ENCODE measurements at regions not wholly inside any gene's neighbourhood (a gene's known extent, or its start where the extent isn't known, plus 50 kb on each side); places are given as distances from the start of the nearest gene placed in this dataset.

GRCh38 chr4:155268821-155269220 is 60.4 kb downstream of the NPY2R start:
- DNase-seq: no peak
- TF ChIP-seq CTCF (IDR thresholded peaks at IDR 0.05; ENCODE audit: unreplicated experiment): no peak
- no peak overlapping the region for H3K27ac Mint-ChIP-seq (ENCODE audit: unreplicated experiment)
- CTCF ChIA-PET: interaction anchor here (0.5 kb wide), 1 partner anchor 12 kb away, joined by 3 read pairs; no protein-coding TSS in a partner anchor
- intact Hi-C loops (cut with micrococcal nuclease; ENCODE audit: unreplicated experiment): no loop called here
- H3K4me1 Mint-ChIP-seq (ENCODE audit: low read depth, unreplicated experiment): no peaks in the 10 kb centered on the region
- no peak overlapping the region for H3K4me3 Mint-ChIP-seq (ENCODE audit: low read depth, unreplicated experiment)
- H3K9me3 Mint-ChIP-seq (ENCODE audit: low read depth, unreplicated experiment): no peaks in the 10 kb centered on the region
- BruUV-seq (replicated peaks): no TSS peak
- no peaks in the 10 kb centered on the region for H3K27me3 Mint-ChIP-seq (ENCODE audit: unreplicated experiment)
- no peaks in the 10 kb centered on the region for H3K36me3 Mint-ChIP-seq (ENCODE audit: insufficient read depth, unreplicated experiment)

GRCh38 chr4:155270671-155271070 is 62.2 kb downstream of the NPY2R start:
- Mint-ChIP-seq H3K27me3 (ENCODE audit: unreplicated experiment) (no peaks in the 10 kb centered on the region), H3K27ac (ENCODE audit: unreplicated experiment) (no peak overlapping the region), H3K4me3 (ENCODE audit: low read depth, unreplicated experiment) (no peak overlapping the region), H3K36me3 (ENCODE audit: insufficient read depth, unreplicated experiment) (no peaks in the 10 kb centered on the region), H3K9me3 (ENCODE audit: low read depth, unreplicated experiment) (no peaks in the 10 kb centered on the region), H3K4me1 (ENCODE audit: low read depth, unreplicated experiment) (no peaks in the 10 kb centered on the region)
- DNase-seq: no peak
- CTCF ChIA-PET: no interaction called here
- intact Hi-C loops (cut with micrococcal nuclease; ENCODE audit: unreplicated experiment): no loop called here
- no TSS peak for BruUV-seq (replicated peaks)
- TF ChIP-seq CTCF (IDR thresholded peaks at IDR 0.05; ENCODE audit: unreplicated experiment): no peak

- Mint-ChIP-seq H3K27ac (ENCODE audit: unreplicated experiment) (no peak overlapping the region), H3K27me3 (ENCODE audit: unreplicated experiment) (no peaks in the 10 kb centered on the region), H3K9me3 (ENCODE audit: low read depth, unreplicated experiment) (no peaks in the 10 kb centered on the region), H3K4me3 (ENCODE audit: low read depth, unreplicated experiment) (no peak overlapping the region), H3K4me1 (ENCODE audit: low read depth, unreplicated experiment) (no peaks in the 10 kb centered on the region), H3K36me3 (ENCODE audit: insufficient read depth, unreplicated experiment) (no peaks in the 10 kb centered on the region)
- CTCF ChIA-PET: no interaction called here
- no peak for DNase-seq
- intact Hi-C loops (cut with micrococcal nuclease; ENCODE audit: unreplicated experiment): no loop called here
- no peak for TF ChIP-seq CTCF (IDR thresholded peaks at IDR 0.05; ENCODE audit: unreplicated experiment)
- BruUV-seq (replicated peaks): no TSS peak
These were observed 63.1 kb downstream of the NPY2R start for GRCh38 chr4:155271557-155271956.

GRCh38 chr4:155288999-155289398 is 80.6 kb downstream of the NPY2R start:
- H3K36me3 Mint-ChIP-seq (ENCODE audit: insufficient read depth, unreplicated experiment): no peaks in the 10 kb centered on the region
- H3K27me3 Mint-ChIP-seq (ENCODE audit: unreplicated experiment): no peaks in the 10 kb centered on the region
- no peak for TF ChIP-seq CTCF (IDR thresholded peaks at IDR 0.05; ENCODE audit: unreplicated experiment)
- no TSS peak for BruUV-seq (replicated peaks)
- intact Hi-C loops (cut with micrococcal nuclease; ENCODE audit: unreplicated experiment): no loop called here
- no peaks in the 10 kb centered on the region for H3K4me1 Mint-ChIP-seq (ENCODE audit: low read depth, unreplicated experiment)
- DNase-seq: no peak
- CTCF ChIA-PET: no interaction called here
- no peak overlapping the region for H3K4me3 Mint-ChIP-seq (ENCODE audit: low read depth, unreplicated experiment)
- H3K9me3 Mint-ChIP-seq (ENCODE audit: low read depth, unreplicated experiment): no peaks in the 10 kb centered on the region
- no peak overlapping the region for H3K27ac Mint-ChIP-seq (ENCODE audit: unreplicated experiment)

All from Calu3 (cell line).